Mucosa of descending colon (tissue), 3 donors: ENCODE measurements at regions not wholly inside any gene's neighbourhood (a gene's known extent, or its start where the extent isn't known, plus 50 kb on each side); places are given as distances from the start of the nearest gene placed in this dataset.
"Not testable (repeated sequence)": the region's sequence is repeated elsewhere in the genome, so short reads cannot be mapped to it uniquely, and the experiment has no call there.

Experiments
- ATAC-seq: fragments of 200-7000 bp; cut with Tn5 transposase; one replicate; pipeline ENCODE4 v1.9.1; 2020; ENCODE audit warnings: mild to moderate bottlenecking, moderate library complexity
- DNase-seq, 3 donors: peaks; one replicate each; pipeline ENCODE4 v3.0.0-alpha.2; 2020
- H3K36me3 ChIP-seq: fragments of 200-600 bp; one replicate; pipeline ENCODE4 v1.8.0; 2021; ENCODE audit warnings: low read depth, mild to moderate bottlenecking
- H3K4me1 ChIP-seq: fragments of 200-600 bp; one replicate; pipeline ENCODE4 v1.8.0; 2021; ENCODE audit warnings: low read depth, mild to moderate bottlenecking
- H3K4me3 ChIP-seq: fragments of 200-600 bp; one replicate; pipeline ENCODE4 v1.8.0; 2021; ENCODE audit warnings: mild to moderate bottlenecking
- H3K9me3 ChIP-seq: fragments of 200-600 bp; one replicate; pipeline ENCODE4 v1.8.0; 2021; ENCODE audit warnings: mild to moderate bottlenecking
- CTCF ChIP-seq: fragments of 200-600 bp; IDR thresholded peaks from one replicate; pipeline ENCODE4 v1.8.0; 2022; ENCODE audit warnings: antibody characterized with exemption, mild to moderate bottlenecking
- intact Hi-C, 2 donors: fragments of 100-400 bp; cut with DNase I in 1 of 2; cut with micrococcal nuclease in 1 of 2; formaldehyde crosslinking; loops; one replicate each; pipeline versions ENCODE4 v1.11.0 to v1.11.1; 2022; cut with DNase I, micrococcal nuclease
- donor health status: DM: no; HTN: no; CAD: no; lungs with moderate emphysema.
- donor health status: DM: no; HTN: no; CAD: no.
- donor health status: DM: no; HTN: yes; CAD: no.

- no peak for TF ChIP-seq CTCF
- no peak overlapping the region for H3K4me3 ChIP-seq
- DNase-seq = no peak
These were observed 145.6 kb downstream of the DLL1 start for GRCh38 chr6:170145272-170145592.

GRCh38 chr6:170144571-170145271 is 146.2 kb downstream of the DLL1 start:
- intact Hi-C loops = no loop called here
- no peak for ATAC-seq
- no peak overlapping the region for H3K4me3 ChIP-seq
- no peaks in the 10 kb centered on the region for H3K4me1 ChIP-seq
- no peak for TF ChIP-seq CTCF
- H3K36me3 ChIP-seq = no peaks in the 10 kb centered on the region
- H3K9me3 ChIP-seq = peaks cover 6% of the 10 kb centered on the region
- DNase-seq = no peak

More at GRCh38 chr6:170145272-170145592, 145.6 kb downstream of the DLL1 start:
- H3K36me3 ChIP-seq = no peaks in the 10 kb centered on the region
- ATAC-seq = no peak
- peaks cover 6% of the 10 kb centered on the region for H3K9me3 ChIP-seq
- H3K4me1 ChIP-seq = no peaks in the 10 kb centered on the region
- intact Hi-C loops = no loop called here

- Histone ChIP-seq H3K4me1 (no peaks in the 10 kb centered on the region), H3K4me3 (no peak overlapping the region), H3K36me3 (no peaks in the 10 kb centered on the region), H3K9me3 (peaks cover 6% of the 10 kb centered on the region)
- ATAC-seq (no peak), DNase-seq (no peak)
- TF ChIP-seq CTCF = no peak
- intact Hi-C loops = no loop called here
These were observed 147.3 kb downstream of the DLL1 start for GRCh38 chr6:170143401-170144150.

GRCh38 chr6:170142559-170142958 is 148.3 kb downstream of the DLL1 start:
- intact Hi-C loops = no loop called here
- no peak for ATAC-seq
- Histone ChIP-seq H3K9me3 (peaks cover 6% of the 10 kb centered on the region), H3K4me1 (no peaks in the 10 kb centered on the region), H3K36me3 (no peaks in the 10 kb centered on the region), H3K4me3 (no peak overlapping the region)
- DNase-seq = no peak
- no peak for TF ChIP-seq CTCF

GRCh38 chr6:170141061-170141460 is 149.8 kb downstream of the DLL1 start:
- DNase-seq, H3K36me3 ChIP-seq, H3K4me1 ChIP-seq, H3K9me3 ChIP-seq, H3K4me3 ChIP-seq, intact Hi-C loops, ATAC-seq: not testable (repeated sequence)

GRCh38 chr6:170140129-170140528 is 150.7 kb downstream of the DLL1 start:
- intact Hi-C loops = no loop called here
- DNase-seq (no peak), ATAC-seq (no peak)
- TF ChIP-seq CTCF = no peak
- Histone ChIP-seq H3K36me3 (no peaks in the 10 kb centered on the region), H3K4me3 (no peak overlapping the region), H3K4me1 (no peaks in the 10 kb centered on the region), H3K9me3 (peaks cover 6% of the 10 kb centered on the region)
